ENCODE measurements at regions not wholly inside any gene's neighbourhood (a gene's known extent, or its start where the extent isn't known, plus 50 kb on each side); places are given as distances from the start of the nearest gene placed in this dataset.
"Not testable (repeated sequence)": the region's sequence is repeated elsewhere in the genome, so short reads cannot be mapped to it uniquely, and the experiment has no call there.

- H3K4me1 ChIP-seq (ENCODE audit: insufficient read depth, low read length); H3K9ac ChIP-seq (ENCODE audit: low read length); H3K9me3 ChIP-seq (ENCODE audit: insufficient read depth, low read depth, low read length); H3K36me3 Mint-ChIP-seq (ENCODE audit: low read depth, unreplicated experiment); FAIRE-seq; H3K4me3 Mint-ChIP-seq (ENCODE audit: unreplicated experiment); H3K9me3 Mint-ChIP-seq (ENCODE audit: unreplicated experiment); H3K4me3 ChIP-seq (ENCODE audit: insufficient read depth, low read depth, low read length); DNase-seq (ENCODE audit: low read depth); H3K27me3 ChIP-seq (ENCODE audit: insufficient read depth, low read length); H3K4me2 ChIP-seq (ENCODE audit: low read length); H3K36me3 ChIP-seq (ENCODE audit: insufficient read depth, low read length); H3K79me2 ChIP-seq (ENCODE audit: insufficient read depth, low read length); H2AFZ ChIP-seq (ENCODE audit: low read depth, low read length); H4K20me1 ChIP-seq (ENCODE audit: insufficient read depth, low read length); H3K4me1 Mint-ChIP-seq (ENCODE audit: low read depth, unreplicated experiment); H3K27ac Mint-ChIP-seq (ENCODE audit: unreplicated experiment); H3K27ac ChIP-seq (ENCODE audit: low read depth, low read length): not testable (repeated sequence)
- peaks cover 47% of the 10 kb centered on the region for H3K27me3 Mint-ChIP-seq (ENCODE audit: low read depth, unreplicated experiment)
Measured at GRCh38 chr7:78862-79261, 113.5 kb upstream of the FAM20C start.

GRCh38 chr7:79400-80055, 112.8 kb upstream of the FAM20C start:
- H3K4me1 Mint-ChIP-seq (ENCODE audit: low read depth, unreplicated experiment); H2AFZ ChIP-seq (ENCODE audit: low read depth, low read length); H3K4me2 ChIP-seq (ENCODE audit: low read length); DNase-seq (ENCODE audit: low read depth); H3K27me3 ChIP-seq (ENCODE audit: insufficient read depth, low read length); H3K4me3 ChIP-seq (ENCODE audit: insufficient read depth, low read depth, low read length); H3K9me3 Mint-ChIP-seq (ENCODE audit: unreplicated experiment); H3K4me3 Mint-ChIP-seq (ENCODE audit: unreplicated experiment); H3K27ac Mint-ChIP-seq (ENCODE audit: unreplicated experiment); H3K79me2 ChIP-seq (ENCODE audit: insufficient read depth, low read length); H3K4me1 ChIP-seq (ENCODE audit: insufficient read depth, low read length); H3K27ac ChIP-seq (ENCODE audit: low read depth, low read length); H3K9ac ChIP-seq (ENCODE audit: low read length); H3K9me3 ChIP-seq (ENCODE audit: insufficient read depth, low read depth, low read length); H3K36me3 ChIP-seq (ENCODE audit: insufficient read depth, low read length); FAIRE-seq; H4K20me1 ChIP-seq (ENCODE audit: insufficient read depth, low read length); H3K36me3 Mint-ChIP-seq (ENCODE audit: low read depth, unreplicated experiment): not testable (repeated sequence)
- peaks cover 51% of the 10 kb centered on the region for H3K27me3 Mint-ChIP-seq (ENCODE audit: low read depth, unreplicated experiment)

- Histone ChIP-seq H3K4me2 (ENCODE audit: low read length) (no peak overlapping the region), H3K9ac (ENCODE audit: low read length) (no peak overlapping the region), H3K27me3 (ENCODE audit: insufficient read depth, low read length) (peaks cover 6% of the 10 kb centered on the region), H3K36me3 (ENCODE audit: insufficient read depth, low read length) (no peaks in the 10 kb centered on the region), H3K4me3 (ENCODE audit: insufficient read depth, low read depth, low read length) (no peak overlapping the region), H4K20me1 (ENCODE audit: insufficient read depth, low read length) (no peaks in the 10 kb centered on the region), H3K4me1 (ENCODE audit: insufficient read depth, low read length) (peaks cover 6% of the 10 kb centered on the region), H3K27ac (ENCODE audit: low read depth, low read length) (no peak overlapping the region), H3K79me2 (ENCODE audit: insufficient read depth, low read length) (no peaks in the 10 kb centered on the region), H2AFZ (ENCODE audit: low read depth, low read length) (no peak overlapping the region), H3K9me3 (ENCODE audit: insufficient read depth, low read depth, low read length) (no peaks in the 10 kb centered on the region)
- Mint-ChIP-seq H3K27ac (ENCODE audit: unreplicated experiment) (no peak overlapping the region), H3K4me1 (ENCODE audit: low read depth, unreplicated experiment) (no peaks in the 10 kb centered on the region), H3K9me3 (ENCODE audit: unreplicated experiment) (no peaks in the 10 kb centered on the region), H3K4me3 (ENCODE audit: unreplicated experiment) (no peak overlapping the region), H3K27me3 (ENCODE audit: low read depth, unreplicated experiment) (peaks cover 55% of the 10 kb centered on the region), H3K36me3 (ENCODE audit: low read depth, unreplicated experiment) (no peaks in the 10 kb centered on the region)
- FAIRE-seq (no peak), DNase-seq (ENCODE audit: low read depth) (no peak)
- TF ChIP-seq EZH2 (IDR thresholded peaks at IDR 0.05; ENCODE audit: insufficient read depth, low read length) (no peak), CTCF (IDR thresholded peaks at IDR 0.05; ENCODE audit: insufficient read depth, low read depth, low read length) (no peak)
Measured at GRCh38 chr7:80259-81067, 111.9 kb upstream of the FAM20C start.
